ENCODE measurements at regions not wholly inside any gene's neighbourhood (a gene's known extent, or its start where the extent isn't known, plus 50 kb on each side); places are given as distances from the start of the nearest gene placed in this dataset.
"Not testable (repeated sequence)": the region's sequence is repeated elsewhere in the genome, so short reads cannot be mapped to it uniquely, and the experiment has no call there.

DNA sequence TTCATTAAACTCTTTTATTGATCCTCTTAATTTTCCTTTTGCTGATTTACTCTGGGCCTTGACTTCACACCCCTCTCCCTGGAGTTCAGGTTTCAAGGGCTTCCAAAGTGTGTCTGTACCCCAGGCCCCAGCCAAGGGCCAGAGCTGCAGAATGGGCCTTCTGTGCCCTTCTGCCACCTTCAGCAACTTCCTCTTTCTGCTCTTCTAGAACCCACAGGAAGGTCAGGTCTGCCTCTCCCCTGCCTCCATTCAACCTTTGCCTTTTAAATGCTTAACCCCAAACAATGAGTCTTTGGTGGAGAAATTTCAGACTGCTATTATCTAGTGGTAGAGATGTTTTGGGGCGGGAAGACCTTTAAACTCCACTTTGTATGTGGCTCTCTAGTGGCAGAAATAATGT, 63.1 kb downstream of the TSN start:
- DNase-seq = no peak

- no peak for DNase-seq
These were observed 64.4 kb downstream of the TSN start for GRCh38 chr2:121819846-121820245.

DNA sequence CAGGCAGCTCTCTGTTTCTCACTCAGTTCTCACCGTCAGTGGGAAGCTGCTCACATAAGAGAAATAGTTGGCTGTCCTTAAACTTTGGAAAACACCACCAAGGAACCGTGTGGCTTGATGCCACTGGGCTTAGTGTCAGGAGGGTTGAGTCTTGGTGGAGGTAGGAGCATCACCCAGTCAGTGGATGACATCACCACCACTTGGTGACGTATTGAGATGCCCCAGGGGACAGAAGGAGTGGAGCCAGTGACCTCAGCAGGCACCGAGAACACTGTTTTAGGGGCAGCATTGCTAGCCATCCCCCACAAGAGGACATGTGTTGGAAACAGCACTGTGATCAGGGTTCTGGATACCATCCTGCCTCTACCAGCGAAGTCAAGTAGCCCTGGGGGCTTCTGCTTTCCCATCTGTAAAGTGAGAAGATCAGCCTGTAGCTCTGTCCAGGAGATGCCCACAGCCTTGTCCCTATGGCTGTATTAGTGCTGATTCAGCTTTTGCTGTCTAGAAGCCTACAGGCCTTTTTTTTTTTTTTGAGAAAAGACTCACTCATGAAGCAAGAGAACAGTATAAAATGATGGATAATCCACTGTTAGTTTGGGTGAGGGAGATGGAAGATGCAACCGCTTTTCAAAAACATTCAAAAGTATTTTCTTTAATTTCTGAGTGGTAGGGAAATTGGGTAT, 66.2 kb downstream of the TSN start:
- DNase-seq = no peak

DNA sequence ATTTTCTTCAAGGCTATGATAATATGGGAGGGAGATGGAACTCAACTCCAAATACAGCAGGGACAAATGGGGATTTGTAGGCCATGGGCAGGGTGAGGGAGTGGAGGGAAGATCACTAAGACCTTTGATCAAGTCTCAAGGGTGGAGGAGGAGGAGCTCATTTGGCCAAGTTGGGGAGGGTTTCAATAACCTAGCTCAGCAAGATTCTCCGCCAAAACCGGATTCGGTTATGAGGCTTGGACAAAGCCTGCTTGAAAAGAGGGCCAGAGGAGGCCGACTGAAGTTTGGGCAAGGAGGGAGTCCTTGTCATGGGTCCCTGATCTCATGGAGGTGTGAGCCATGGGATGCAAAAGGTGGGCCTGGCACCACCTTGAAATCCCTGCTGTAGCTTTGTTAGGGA, 68.8 kb downstream of the TSN start:
- no peak for DNase-seq

DNA sequence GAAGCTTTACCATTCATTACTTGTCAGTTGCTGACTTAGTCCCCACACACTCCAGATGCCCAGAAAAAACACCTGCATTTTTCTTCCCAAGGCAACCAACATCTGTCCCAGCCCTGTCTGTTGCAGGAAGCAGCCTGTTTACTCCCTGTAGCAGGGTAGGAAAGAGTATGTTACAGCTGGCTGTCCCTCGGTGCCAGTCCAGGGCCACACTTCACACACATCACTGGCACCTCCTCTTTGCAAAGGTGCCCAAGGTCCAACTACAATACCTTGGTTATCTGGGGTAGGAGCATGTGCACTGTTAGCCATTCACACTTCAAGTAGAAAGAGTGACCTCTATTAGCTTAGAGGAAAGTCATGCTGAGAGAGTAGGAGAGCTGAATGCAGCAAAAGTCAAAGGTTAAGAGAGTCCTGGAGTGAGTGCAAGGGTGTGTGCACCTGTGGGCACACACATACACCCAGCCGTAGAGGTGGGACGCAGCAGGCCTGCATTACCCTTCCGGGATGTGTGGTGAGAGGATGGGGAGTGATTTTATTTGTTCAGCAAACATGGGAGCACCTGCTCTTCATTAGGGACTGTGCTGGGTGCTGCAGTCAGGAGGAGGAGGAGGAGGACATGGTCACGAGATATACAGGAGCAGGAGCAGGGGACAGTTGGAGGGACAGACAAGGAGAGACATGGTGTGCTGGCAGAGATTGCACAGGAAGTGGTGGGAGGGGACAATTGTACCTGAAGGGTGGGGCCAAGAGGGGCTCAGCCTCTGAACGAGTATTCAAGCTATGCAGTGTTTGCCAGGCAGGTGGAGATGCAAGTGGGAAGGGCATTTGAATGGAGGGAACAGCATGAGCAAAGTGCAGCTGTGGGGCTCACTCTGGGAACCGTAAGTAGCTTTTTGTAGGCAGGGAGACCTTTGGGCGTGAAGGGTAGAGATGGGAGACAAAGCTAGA, 69.8 kb downstream of the TSN start:
- no peak for DNase-seq

DNA sequence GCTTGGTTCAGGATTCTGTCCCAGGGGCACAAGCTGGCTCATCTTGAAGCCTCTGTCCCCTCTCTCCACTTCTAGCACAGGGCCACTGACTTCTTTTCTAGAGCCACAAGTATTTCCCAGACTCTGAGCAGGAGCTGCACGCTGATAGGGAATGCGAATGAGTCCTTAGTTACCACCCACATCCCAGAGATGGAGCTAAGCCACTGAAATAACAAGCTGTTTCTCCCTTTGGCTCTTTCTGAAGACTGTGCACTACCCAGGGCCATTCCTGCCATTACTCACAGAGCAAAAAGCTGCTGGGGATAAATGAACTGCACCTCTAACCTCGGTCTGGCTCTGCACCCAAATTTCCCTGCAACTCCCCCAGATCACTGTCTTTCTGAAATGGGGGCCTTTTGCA, 70.6 kb downstream of the TSN start:
- DNase-seq = peak in 1 of 2 donors; percentile 8

DNA sequence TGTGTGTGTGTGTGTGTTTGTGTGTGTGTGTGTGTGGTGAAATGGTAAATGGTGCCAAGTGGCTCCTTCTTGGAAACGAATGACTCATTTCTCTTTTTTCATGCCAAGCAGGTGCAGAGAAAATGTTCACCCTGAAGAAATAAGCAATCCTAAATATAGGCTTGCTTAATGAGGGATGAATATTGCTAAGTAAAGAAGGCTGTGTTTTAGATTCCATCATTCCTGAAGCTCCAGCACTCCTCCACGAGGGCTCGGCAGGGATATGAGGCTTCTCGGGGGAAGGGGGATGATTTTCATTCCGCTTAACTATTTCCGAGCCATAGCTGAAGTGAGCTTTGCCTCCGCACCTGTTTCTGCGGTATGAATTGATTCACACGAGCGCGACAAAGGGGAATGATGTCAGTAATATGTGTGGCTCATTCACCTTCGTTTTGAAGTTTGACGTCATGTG, 72.9 kb downstream of the TSN start:
- no peak for DNase-seq

- no peak for DNase-seq
These were observed 75.4 kb downstream of the TSN start for GRCh38 chr2:121830809-121831208.

DNA sequence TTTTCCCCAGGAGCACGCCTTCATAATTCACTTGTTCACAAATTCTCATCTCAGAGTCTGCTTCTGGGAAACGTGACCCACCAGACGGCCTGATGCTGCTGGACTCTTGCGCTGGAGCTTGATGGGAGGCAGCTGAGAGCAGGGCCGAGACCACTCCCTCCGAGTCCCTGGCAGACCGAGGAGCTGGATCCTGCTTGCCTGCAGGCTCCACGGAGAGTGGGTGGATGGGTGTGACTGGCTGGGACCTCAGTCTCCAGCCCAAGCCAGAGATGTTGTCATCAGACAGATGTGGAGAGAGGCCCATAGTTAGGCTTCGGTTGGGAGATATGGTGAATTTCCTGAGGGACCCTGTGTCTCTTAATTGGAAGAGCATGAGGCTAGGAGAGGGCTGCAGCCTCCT, 76.4 kb downstream of the TSN start:
- no peak for DNase-seq

GRCh38 chr2:121832412-121833357, 77.2 kb downstream of the TSN start:
- no peak for DNase-seq

- DNase-seq = no peak
These were observed 77.9 kb downstream of the TSN start for GRCh38 chr2:121833358-121833723.

GRCh38 chr2:121836611-121837010, 81.2 kb downstream of the TSN start:
- no peak for DNase-seq

DNA sequence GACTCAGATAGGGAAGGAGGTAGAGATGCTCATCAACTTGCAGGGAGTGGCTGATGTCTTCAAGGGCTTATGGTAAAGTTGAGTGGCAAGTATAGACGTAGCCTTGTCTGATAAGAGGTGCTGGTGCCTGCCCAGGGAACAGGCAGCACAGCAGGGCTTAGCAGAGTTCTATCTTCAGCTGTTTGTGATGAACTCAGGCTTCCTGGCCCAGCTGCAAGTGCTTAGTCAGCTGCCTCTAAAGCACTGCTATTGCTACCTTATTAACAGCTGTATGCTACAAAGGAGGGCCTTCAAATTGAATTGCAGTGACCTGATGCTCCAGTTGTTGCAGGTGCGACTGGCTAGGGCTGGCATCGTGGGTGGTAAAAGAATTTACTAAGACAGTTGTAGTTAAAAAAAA, 82.1 kb downstream of the TSN start:
- no peak for DNase-seq

GRCh38 chr2:121838551-121838950, 83.1 kb downstream of the TSN start:
- no peak for DNase-seq

GRCh38 chr2:121839584-121839983, 84.1 kb downstream of the TSN start:
- no peak for DNase-seq

DNA sequence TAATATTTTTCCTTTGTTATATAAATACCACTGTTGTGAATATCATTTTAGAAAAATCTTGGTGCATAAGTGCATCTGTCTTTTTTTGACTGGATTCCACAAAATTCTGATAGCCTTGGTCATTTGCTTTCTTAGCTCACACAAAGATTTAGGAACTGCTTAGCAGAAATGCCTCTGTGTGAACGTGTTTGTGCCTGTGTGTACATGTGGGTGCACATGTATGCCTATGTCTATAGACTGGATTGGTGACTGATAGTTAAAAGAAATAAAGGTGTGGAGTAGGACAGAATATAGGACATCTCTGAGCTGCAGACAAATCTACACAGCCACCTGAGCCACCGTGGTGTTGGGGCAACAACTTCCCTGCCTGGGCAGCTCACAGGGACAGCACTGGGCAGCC, 93.8 kb downstream of the TSN start:
- DNase-seq = no peak

DNA sequence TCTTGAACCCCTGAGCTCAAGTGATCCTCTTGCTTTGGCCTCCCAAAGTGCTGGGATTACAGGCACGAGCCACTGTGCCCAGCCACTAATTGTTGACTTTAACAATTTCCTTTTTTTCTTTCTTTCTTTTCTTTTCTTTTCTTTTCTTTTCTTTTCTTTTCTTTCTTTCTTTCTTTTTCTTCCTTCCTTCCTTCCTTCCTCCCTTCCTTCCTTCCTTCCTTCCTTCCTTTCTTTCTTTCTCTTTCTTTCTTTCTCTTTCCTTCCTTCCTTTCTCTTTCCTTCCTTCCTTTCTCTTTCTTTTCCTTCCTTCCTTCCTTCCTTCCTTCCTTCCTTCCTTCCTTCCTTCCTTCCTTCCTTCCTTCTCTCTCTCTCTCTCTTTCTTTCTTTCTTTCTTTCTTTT, 97.7 kb downstream of the TSN start:
- DNase-seq = not testable (repeated sequence)

DNA sequence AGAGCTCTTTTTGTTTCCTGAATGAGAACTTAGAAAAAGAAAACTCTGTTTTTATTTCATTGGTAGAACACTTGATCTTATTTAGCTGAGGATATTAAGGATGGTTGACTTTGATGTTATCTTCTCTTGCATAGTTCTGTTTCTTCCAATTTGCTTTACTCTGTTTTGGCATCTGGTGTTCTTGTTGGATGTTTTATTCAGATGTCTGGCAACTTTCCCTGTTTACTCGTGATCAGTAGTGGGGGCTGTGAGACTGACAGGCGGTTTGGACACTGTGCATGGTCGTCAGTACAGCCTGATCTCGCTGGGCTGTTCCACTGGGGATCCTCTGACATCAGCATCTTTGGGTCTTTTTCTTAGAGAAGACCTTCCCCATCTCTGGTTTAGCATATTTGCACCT, 100.1 kb downstream of the TSN start:
- DNase-seq = no peak

DNA sequence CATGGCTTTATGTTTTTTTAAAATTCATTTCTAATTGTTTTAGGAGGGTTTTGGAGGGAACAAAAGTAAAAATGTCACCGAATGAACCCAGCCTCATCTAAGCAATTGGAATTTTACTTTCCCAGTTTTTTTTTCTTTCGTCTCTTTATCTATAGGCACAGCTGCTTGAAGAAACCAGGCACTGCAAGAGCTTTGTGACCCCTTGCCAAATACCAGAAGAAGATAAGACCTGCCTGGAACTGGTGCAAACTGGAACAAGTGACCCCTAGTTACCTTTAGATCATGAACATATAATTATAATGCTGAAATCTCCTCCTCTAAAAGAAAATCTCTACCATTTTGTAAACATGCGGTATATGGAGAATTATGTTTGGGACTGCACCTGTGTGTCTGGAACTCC, 100.9 kb downstream of the TSN start:
- no peak for DNase-seq

GRCh38 chr2:121858369-121858768, 102.9 kb downstream of the TSN start:
- no peak for DNase-seq

DNA sequence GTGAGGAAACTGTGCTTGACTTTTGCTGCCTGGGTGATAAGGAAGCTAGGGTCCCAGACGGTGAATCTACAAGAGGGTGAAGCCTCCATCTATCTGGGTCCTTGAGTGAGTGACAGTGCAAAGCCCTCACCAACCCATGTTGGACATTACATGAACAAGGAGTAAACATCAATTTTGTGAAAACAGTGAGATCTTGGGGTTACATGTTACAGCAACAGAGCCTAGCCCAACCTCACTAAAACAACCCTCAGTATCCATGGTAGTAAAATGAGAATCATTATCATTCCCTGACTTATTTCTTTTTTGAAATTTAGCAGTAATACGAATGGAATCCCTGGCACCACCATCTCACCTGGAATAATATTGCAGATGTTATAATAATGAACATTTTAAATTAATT, 103.4 kb downstream of the TSN start:
- DNase-seq = no peak

DNA sequence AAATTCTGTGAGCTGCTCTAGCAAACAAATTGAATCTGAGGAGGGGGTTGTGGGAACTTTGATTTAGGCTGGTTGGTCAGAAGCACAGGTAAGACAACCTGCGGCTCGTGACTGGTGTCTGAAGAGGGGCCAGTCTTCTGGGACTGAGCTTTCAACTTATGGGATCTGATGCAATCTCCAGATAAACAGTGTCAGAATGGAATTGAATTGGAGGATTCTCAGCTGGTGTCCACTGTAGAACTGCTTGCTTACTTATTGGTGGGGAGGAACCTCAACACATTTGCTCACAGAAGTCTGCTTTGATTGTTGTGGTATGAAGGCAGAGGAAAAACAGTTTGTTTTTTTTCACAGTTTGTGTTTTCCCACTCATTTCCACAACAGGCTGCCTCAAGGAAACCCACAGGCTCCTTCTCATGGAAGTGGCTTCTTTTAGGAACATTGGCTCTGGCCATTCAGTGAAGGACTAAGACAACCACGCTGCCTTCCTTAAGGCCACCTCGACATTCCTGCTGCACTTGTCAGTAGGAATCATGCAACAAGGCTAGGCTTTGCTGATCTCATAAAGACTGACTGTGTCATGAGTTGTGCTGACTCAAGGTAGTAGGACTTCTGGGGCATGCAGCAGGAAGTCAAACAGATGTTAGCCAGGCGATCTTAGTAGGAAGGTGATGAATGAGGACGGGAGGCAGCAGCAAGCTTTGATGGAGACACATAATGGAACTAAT, 104.7 kb downstream of the TSN start:
- no peak for DNase-seq
